HFFc6 (cell line): ENCODE measurements at regions not wholly inside any gene's neighbourhood (a gene's known extent, or its start where the extent isn't known, plus 50 kb on each side); places are given as distances from the start of the nearest gene placed in this dataset.

Experiments used
- DNase-seq: peaks from one replicate; pipeline ENCODE4 v3.0.0-alpha.2; 2018
- H3K27ac Mint-ChIP-seq: 2 replicates; pipeline ENCODE4 v1.8.0; 2020; ENCODE audit warnings: mild to moderate bottlenecking, mixed read lengths
- H3K27me3 Mint-ChIP-seq: 2 replicates; pipeline ENCODE4 v1.8.0; 2021; ENCODE audit warnings: mild to moderate bottlenecking, moderate library complexity, mixed read lengths; ENCODE audit not compliant: insufficient read depth
- H3K36me3 Mint-ChIP-seq: 2 replicates; pipeline ENCODE4 v1.8.0; 2021; ENCODE audit warnings: low read depth, mixed read lengths
- H3K4me1 Mint-ChIP-seq: 2 replicates; pipeline ENCODE4 v1.8.0; 2020; ENCODE audit warnings: low read depth, mixed read lengths
- H3K4me3 Mint-ChIP-seq: 2 replicates; pipeline ENCODE4 v1.8.0; 2020; ENCODE audit warnings: mild to moderate bottlenecking, moderate library complexity, mixed read lengths
- H3K9me3 Mint-ChIP-seq: 2 replicates; pipeline ENCODE4 v1.8.0; 2020; ENCODE audit warnings: mild to moderate bottlenecking, mixed read lengths
- TF ChIP-seq, protein P1 (sequence below): fragments of 200-600 bp; sonication (generic); IDR thresholded peaks from 2 replicates; pipeline ENCODE4 v1.5.0; 2021; ENCODE audit warnings: antibody characterized with exemption, mild to moderate bottlenecking

DNA sequence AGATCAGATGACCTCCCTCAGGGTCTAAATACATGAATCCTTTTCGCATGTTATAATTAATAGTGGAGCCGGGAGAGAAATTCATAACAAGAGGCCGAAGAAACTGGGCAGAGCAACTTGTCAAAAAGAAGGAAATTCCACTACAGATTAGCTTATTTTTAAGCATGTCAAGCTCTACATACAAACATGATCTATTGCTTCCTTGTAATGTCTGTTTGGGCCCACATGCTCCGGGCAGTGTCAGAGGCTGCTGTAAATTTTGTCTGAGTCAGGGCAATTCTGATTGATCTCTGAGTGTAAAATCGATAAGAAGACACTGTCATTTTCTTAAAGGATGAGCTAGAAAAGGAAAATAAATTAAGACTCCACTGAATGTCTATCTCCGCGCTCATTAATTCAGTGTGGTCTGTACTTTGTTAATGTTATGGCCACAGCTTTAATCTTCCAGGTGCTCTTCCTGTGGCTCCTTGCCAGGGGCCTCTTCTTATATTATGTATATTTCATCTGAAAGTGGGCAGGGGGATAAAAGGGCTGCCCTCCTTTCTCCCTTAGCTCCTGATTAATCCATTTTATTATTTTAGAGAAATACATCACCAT, 194.1 kb upstream of the SP8 start:
- Mint-ChIP-seq H3K4me1 (no peaks in the 10 kb centered on the region), H3K9me3 (peaks cover 54% of the 10 kb centered on the region)
- no peak for DNase-seq

GRCh38 chr7:20988340-20988739, 201.7 kb upstream of the SP8 start:
- Mint-ChIP-seq H3K27me3 (no peaks in the 10 kb centered on the region), H3K4me3 (no peak overlapping the region), H3K4me1 (no peaks in the 10 kb centered on the region), H3K9me3 (peaks cover 39% of the 10 kb centered on the region), H3K36me3 (no peaks in the 10 kb centered on the region), H3K27ac (no peak overlapping the region)
- TF ChIP-seq, protein P1, sequence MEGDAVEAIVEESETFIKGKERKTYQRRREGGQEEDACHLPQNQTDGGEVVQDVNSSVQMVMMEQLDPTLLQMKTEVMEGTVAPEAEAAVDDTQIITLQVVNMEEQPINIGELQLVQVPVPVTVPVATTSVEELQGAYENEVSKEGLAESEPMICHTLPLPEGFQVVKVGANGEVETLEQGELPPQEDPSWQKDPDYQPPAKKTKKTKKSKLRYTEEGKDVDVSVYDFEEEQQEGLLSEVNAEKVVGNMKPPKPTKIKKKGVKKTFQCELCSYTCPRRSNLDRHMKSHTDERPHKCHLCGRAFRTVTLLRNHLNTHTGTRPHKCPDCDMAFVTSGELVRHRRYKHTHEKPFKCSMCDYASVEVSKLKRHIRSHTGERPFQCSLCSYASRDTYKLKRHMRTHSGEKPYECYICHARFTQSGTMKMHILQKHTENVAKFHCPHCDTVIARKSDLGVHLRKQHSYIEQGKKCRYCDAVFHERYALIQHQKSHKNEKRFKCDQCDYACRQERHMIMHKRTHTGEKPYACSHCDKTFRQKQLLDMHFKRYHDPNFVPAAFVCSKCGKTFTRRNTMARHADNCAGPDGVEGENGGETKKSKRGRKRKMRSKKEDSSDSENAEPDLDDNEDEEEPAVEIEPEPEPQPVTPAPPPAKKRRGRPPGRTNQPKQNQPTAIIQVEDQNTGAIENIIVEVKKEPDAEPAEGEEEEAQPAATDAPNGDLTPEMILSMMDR, result no peak
- no peak for DNase-seq

More for the DNA sequence above, 194.1 kb upstream of the SP8 start:
- TF ChIP-seq, protein P1, result no peak
- H3K27me3 Mint-ChIP-seq, result no peaks in the 10 kb centered on the region
- no peaks in the 10 kb centered on the region; the same call in 1 of the 2 replicates for H3K36me3 Mint-ChIP-seq
- H3K4me3 Mint-ChIP-seq, result no peak overlapping the region
- no peak overlapping the region for H3K27ac Mint-ChIP-seq

DNA sequence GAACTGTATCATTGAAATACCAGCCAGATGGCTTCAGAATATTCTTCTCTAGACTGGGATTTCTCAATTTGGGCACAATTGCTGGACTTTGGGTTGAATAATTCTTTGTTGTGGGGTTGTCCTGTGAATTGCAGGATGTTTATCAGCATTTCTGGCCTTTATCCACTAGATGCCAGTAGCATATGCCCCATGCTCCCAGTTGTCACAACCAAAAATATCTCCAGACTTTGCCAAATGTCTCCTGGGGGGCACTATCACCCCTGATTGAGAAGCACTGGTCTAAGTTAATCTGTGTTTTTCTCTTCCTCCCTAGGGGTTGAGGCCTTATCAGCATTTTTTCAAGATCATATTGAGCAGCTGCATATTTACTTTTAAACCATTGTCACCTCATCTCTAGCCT, 204.9 kb upstream of the SP8 start:
- no peak overlapping the region for H3K4me3 Mint-ChIP-seq
- no peak for DNase-seq
- peaks cover 46% of the 10 kb centered on the region for H3K9me3 Mint-ChIP-seq
- H3K27ac Mint-ChIP-seq, result no peak overlapping the region
- H3K4me1 Mint-ChIP-seq, result no peaks in the 10 kb centered on the region
- TF ChIP-seq, protein P1, result no peak
- H3K27me3 Mint-ChIP-seq, result no peaks in the 10 kb centered on the region
- no peaks in the 10 kb centered on the region for H3K36me3 Mint-ChIP-seq

DNA sequence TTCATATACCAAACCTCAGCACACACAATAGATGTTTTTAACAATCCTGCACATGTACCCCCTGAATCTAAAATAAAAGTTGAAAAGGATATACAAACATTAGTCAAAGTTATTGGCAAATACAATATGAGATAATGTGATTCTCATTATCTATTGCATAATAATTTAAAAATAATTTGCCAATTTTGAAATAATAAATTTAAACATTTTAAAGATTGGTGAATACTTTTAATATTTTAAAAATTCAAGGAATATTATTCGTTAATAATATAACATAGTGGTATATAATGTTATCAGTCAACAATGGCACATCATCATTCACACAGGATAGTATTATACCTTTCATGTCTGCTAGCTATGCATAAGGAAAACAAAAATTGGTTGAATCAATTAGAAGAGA, 207.0 kb upstream of the SP8 start:
- Mint-ChIP-seq H3K27me3 (no peaks in the 10 kb centered on the region), H3K4me1 (no peaks in the 10 kb centered on the region), H3K36me3 (no peaks in the 10 kb centered on the region), H3K27ac (no peak overlapping the region), H3K9me3 (peaks cover 58% of the 10 kb centered on the region), H3K4me3 (no peak overlapping the region)
- TF ChIP-seq, protein P1, result no peak
- DNase-seq, result no peak

GRCh38 chr7:20998309-20998708, 211.6 kb upstream of the SP8 start:
- H3K27ac Mint-ChIP-seq, result no peak overlapping the region
- peaks cover 48% of the 10 kb centered on the region for H3K9me3 Mint-ChIP-seq
- H3K4me1 Mint-ChIP-seq, result no peaks in the 10 kb centered on the region
- DNase-seq, result no peak
- TF ChIP-seq, protein P1, result no peak
- H3K4me3 Mint-ChIP-seq, result no peak overlapping the region
- H3K27me3 Mint-ChIP-seq, result no peaks in the 10 kb centered on the region
- no peaks in the 10 kb centered on the region for H3K36me3 Mint-ChIP-seq

GRCh38 chr7:21011153-21011552, 224.5 kb upstream of the SP8 start:
- H3K27ac Mint-ChIP-seq, result no peak overlapping the region

More at GRCh38 chr7:21011153-21011552, 224.5 kb upstream of the SP8 start:
- Mint-ChIP-seq H3K4me3 (no peak overlapping the region), H3K4me1 (no peaks in the 10 kb centered on the region), H3K9me3 (peaks cover 69% of the 10 kb centered on the region), H3K36me3 (no peaks in the 10 kb centered on the region), H3K27me3 (no peaks in the 10 kb centered on the region; the same call in none of the 2 replicates)
- no peak for DNase-seq
- TF ChIP-seq, protein P1, result no peak
